Kidney (tissue), 13 donors: ENCODE measurements at regions not wholly inside any gene's neighbourhood (a gene's known extent, or its start where the extent isn't known, plus 50 kb on each side); places are given as distances from the start of the nearest gene placed in this dataset.

Source experiments
- DNase-seq, 5 donors: peaks; one replicate each; pipeline ENCODE4 v3.0.0-alpha.2; 2013 to 2020
- FAIRE-seq: peaks from 2 replicates; lab custom pipeline; 2012; peaks lifted over from hg19 to GRCh38; lab: Jason Lieb, UNC
- H3K27ac ChIP-seq, 2 donors: one replicate each; pipeline ENCODE4 v1.7.0; 2013; ENCODE audit warnings: low read depth in 2 of 2, low read length in 2 of 2, inconsistent platforms in 1 of 2
- H3K27me3 ChIP-seq: one replicate; pipeline ENCODE4 v1.7.1; 2013; ENCODE audit warnings: low read length, inconsistent platforms; ENCODE audit not compliant: control insufficient read depth, insufficient read depth
- H3K36me3 ChIP-seq, 3 donors: one replicate each; pipeline versions ENCODE4 v1.7.0 to v1.7.1; 2013; ENCODE audit warnings: low read length in 3 of 3, control low read depth in 1 of 3, inconsistent platforms in 1 of 3; ENCODE audit not compliant: insufficient read depth in 3 of 3, control insufficient read depth in 2 of 3
- H3K4me1 ChIP-seq, 3 donors: one replicate each; pipeline versions ENCODE4 v1.7.0 to v1.7.1; 2013; ENCODE audit warnings: low read length in 3 of 3, inconsistent platforms in 1 of 3, low read depth in 1 of 3; ENCODE audit not compliant: control insufficient read depth in 2 of 3, insufficient read depth in 2 of 3
- H3K4me3 ChIP-seq, 3 donors: one replicate each; pipeline versions ENCODE4 v1.7.0 to v1.8.1; 2013; ENCODE audit warnings: low read length in 3 of 3, control low read depth in 1 of 3, inconsistent platforms in 1 of 3
- H3K9ac ChIP-seq, 3 donors: one replicate each; pipeline versions ENCODE4 v1.7.0 to v1.7.1; 2013; ENCODE audit warnings: low read length in 3 of 3, control low read depth in 1 of 3, inconsistent platforms in 1 of 3
- H3K9me3 ChIP-seq, 3 donors: one replicate each; pipeline versions ENCODE4 v1.7.0 to v1.7.1; 2013; ENCODE audit warnings: low read length in 3 of 3, control low read depth in 1 of 3, inconsistent platforms in 1 of 3; ENCODE audit not compliant: control insufficient read depth in 2 of 3, insufficient read depth in 1 of 3
- intact Hi-C: fragments of 100-400 bp; cut with DNase I; formaldehyde crosslinking; loops from one replicate; pipeline ENCODE4 v1.11.1; 2022
- TF ChIP-seq, protein P1 (sequence below): IDR thresholded peaks from 3 replicates; pipeline ENCODE4 v1.5.1; 2012; ENCODE audit warnings: mild to moderate bottlenecking, moderate library complexity, borderline replicate concordance; ENCODE audit not compliant: insufficient read depth; ENCODE audit errors: extremely low read depth
- donor health status: control.
- donor health status: control.
- donor health status: control.
- donor health status: control.
- donor health status: control.
- donor health status: DM: yes; HTN: yes; CAD: no.
- donor health status: Normal renal cell carcinoma (clear cell type).

DNA sequence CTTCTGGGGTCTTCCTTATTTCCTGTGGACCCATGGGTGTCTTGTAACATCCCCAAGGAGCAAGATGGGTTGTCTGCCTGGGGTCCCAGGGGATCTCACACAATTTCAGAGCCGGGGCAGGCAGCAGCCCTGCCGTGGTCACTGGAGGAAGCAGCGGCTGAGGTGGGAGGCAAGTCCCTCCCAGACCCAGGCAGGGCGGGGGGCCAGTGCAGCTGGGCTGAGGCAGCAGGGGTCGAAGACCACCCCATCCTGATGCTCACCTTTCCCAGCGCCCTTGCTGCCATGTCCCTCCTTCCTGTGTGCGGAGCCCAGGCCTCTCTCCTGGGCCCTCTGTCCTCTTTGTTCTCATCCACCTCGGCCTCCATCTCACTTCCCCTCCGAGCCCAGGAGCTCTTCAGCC lies 583.0 kb upstream of the COBL start:
- no peak for DNase-seq
- no peak overlapping the region for H3K27ac ChIP-seq
- no peak for FAIRE-seq
- TF ChIP-seq, protein P1, sequence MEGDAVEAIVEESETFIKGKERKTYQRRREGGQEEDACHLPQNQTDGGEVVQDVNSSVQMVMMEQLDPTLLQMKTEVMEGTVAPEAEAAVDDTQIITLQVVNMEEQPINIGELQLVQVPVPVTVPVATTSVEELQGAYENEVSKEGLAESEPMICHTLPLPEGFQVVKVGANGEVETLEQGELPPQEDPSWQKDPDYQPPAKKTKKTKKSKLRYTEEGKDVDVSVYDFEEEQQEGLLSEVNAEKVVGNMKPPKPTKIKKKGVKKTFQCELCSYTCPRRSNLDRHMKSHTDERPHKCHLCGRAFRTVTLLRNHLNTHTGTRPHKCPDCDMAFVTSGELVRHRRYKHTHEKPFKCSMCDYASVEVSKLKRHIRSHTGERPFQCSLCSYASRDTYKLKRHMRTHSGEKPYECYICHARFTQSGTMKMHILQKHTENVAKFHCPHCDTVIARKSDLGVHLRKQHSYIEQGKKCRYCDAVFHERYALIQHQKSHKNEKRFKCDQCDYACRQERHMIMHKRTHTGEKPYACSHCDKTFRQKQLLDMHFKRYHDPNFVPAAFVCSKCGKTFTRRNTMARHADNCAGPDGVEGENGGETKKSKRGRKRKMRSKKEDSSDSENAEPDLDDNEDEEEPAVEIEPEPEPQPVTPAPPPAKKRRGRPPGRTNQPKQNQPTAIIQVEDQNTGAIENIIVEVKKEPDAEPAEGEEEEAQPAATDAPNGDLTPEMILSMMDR = no peak
- intact Hi-C loops = no loop called here
- no peak overlapping the region for H3K4me3 ChIP-seq
- no peaks in the 10 kb centered on the region for H3K27me3 ChIP-seq
- no peaks in the 10 kb centered on the region for H3K9me3 ChIP-seq
- no peaks in the 10 kb centered on the region for H3K4me1 ChIP-seq
- no peak overlapping the region for H3K9ac ChIP-seq
- H3K36me3 ChIP-seq = no peaks in the 10 kb centered on the region

DNA sequence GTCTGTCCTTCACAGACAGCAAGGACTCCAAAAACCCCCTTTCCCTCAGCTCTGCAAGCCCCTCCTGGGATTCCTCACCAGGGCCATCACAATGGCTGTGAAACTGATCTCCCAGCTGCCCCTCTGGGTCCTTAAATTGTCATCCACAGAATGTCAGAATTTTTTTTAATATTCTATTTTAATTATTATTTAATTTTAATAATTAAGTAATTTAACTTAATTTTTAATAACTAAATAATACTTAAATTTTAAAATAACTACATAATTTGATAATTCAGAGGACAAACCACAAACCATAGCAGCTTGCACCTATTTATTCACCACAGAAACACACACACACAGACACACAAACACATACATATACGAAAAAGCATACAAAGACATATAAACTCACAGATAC lies 565.8 kb upstream of the COBL start:
- no peak for FAIRE-seq

DNA sequence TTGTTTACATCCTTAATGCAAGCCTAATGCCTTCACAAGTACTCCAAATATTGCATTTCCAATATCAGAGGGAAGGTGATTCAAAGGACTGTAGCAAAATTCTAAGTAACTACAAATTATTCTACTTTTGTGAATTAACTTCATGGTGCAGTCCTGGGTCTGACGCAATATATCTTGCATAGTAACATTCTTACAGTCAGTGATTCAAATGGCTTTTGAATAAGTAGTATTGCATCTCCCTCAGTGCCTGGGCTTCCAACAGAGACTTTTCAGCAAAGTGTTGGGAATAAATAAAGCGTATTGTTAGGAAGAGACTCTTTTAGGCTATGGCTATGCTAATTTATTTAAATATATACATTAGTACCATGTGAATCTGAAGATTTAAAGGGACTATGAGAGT lies 564.7 kb upstream of the COBL start:
- Histone ChIP-seq H3K9me3 (no peaks in the 10 kb centered on the region), H3K4me3 (no peak overlapping the region), H3K27ac (no peak overlapping the region), H3K4me1 (no peaks in the 10 kb centered on the region), H3K27me3 (no peaks in the 10 kb centered on the region), H3K36me3 (no peaks in the 10 kb centered on the region), H3K9ac (no peak overlapping the region)
- FAIRE-seq (no peak), DNase-seq (no peak)
- intact Hi-C loops = no loop called here
- TF ChIP-seq, protein P1 = no peak

More for the DNA sequence above, 565.8 kb upstream of the COBL start:
- no peak overlapping the region for H3K9ac ChIP-seq
- H3K4me3 ChIP-seq = no peak overlapping the region
- no peaks in the 10 kb centered on the region for H3K36me3 ChIP-seq
- DNase-seq = no peak
- TF ChIP-seq, protein P1 = no peak
- H3K27ac ChIP-seq = no peak overlapping the region
- intact Hi-C loops = no loop called here
- H3K27me3 ChIP-seq = no peaks in the 10 kb centered on the region
- no peaks in the 10 kb centered on the region for H3K9me3 ChIP-seq
- no peaks in the 10 kb centered on the region for H3K4me1 ChIP-seq

DNA sequence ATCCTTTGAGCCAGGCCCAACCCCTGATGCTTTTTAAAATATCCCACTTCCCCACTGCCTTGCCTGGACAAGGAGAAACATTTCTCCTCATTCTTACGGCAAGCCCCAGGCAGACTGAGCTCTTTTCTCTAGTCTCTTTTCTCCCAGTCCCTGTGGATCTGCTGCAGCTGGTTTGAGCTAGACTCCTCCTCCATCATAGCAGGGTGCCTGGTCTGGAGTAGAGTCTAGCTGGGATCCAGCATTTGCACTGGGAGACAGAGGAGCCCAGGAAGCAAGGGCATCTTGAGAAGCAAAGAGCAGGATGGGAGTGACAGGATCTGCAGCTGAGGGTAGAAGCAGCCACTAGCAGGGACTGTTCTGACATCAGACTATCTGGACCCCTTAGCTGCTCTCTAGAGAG lies 562.3 kb upstream of the COBL start:
- no peak overlapping the region for H3K27ac ChIP-seq
- no peak overlapping the region for H3K4me3 ChIP-seq
- intact Hi-C loops = no loop called here
- DNase-seq (no peak), FAIRE-seq (no peak)
- H3K9me3 ChIP-seq = no peaks in the 10 kb centered on the region
- no peaks in the 10 kb centered on the region for H3K36me3 ChIP-seq
- no peak overlapping the region for H3K9ac ChIP-seq
- TF ChIP-seq, protein P1 = no peak
- H3K4me1 ChIP-seq = no peaks in the 10 kb centered on the region
- H3K27me3 ChIP-seq = no peaks in the 10 kb centered on the region
